GM10248 (cell line): ENCODE measurements at regions not wholly inside any gene's neighbourhood (a gene's known extent, or its start where the extent isn't known, plus 50 kb on each side); places are given as distances from the start of the nearest gene placed in this dataset.
"Not testable (repeated sequence)": the region's sequence is repeated elsewhere in the genome, so short reads cannot be mapped to it uniquely, and the experiment has no call there.

Source experiments
- CTCF ChIA-PET: fragments of 300-600 bp; sonication (Branson Sonifier 250); formaldehyde crosslinking; extraction: SDS; loops from one replicate; lab custom pipeline; 2021; ENCODE audit warnings: antibody characterized with exemption; lab: Yijun Ruan, JAX
- POLR2A ChIA-PET: fragments of 350-650 bp; sonication (Branson Sonifier 250); formaldehyde crosslinking; extraction: SDS; loops from one replicate; lab custom pipeline; 2020; ENCODE audit warnings: antibody characterized with exemption; lab: Yijun Ruan, JAX
- DNase-seq: peaks from one replicate; pipeline ENCODE4 v3.0.0; 2012; ENCODE audit errors: extremely low spot score
- CTCF ChIP-seq: IDR thresholded peaks from 2 replicates; pipeline ENCODE4 v1.5.1; 2012; ENCODE audit warnings: mild to moderate bottlenecking, low read depth; ENCODE audit errors: extremely low read depth, missing control alignments, control extremely low read depth

GRCh38 chr10:89992575-89992974 is 291.2 kb downstream of the KIF20B start:
- no peak for TF ChIP-seq CTCF
- DNase-seq, result no peak
- ChIA-PET CTCF (no interaction called here), POLR2A (no interaction called here)

- CTCF ChIA-PET, result interaction anchor here (1.5 kb wide), 1 partner anchor 20 kb away, joined by 4 read pairs; no protein-coding TSS in a partner anchor
- DNase-seq, result no peak
- no peak for TF ChIP-seq CTCF
- POLR2A ChIA-PET, result no interaction called here
Observed at GRCh38 chr10:90007226-90007625, 305.8 kb downstream of the KIF20B start.

- CTCF ChIA-PET, POLR2A ChIA-PET, DNase-seq: not testable (repeated sequence)
Observed at GRCh38 chr10:90011281-90011680, 309.9 kb downstream of the KIF20B start.

GRCh38 chr10:90018819-90019218 is 317.4 kb downstream of the KIF20B start:
- no peak for DNase-seq
- TF ChIP-seq CTCF, result no peak
- ChIA-PET POLR2A (no interaction called here), CTCF (interaction anchor here (0.9 kb wide), 1 partner anchor 33 kb away, joined by 3 read pairs; no protein-coding TSS in a partner anchor)

GRCh38 chr10:90020506-90020905 is 319.1 kb downstream of the KIF20B start:
- TF ChIP-seq CTCF, result no peak
- POLR2A ChIA-PET, result no interaction called here
- CTCF ChIA-PET, result interaction anchor here (1.0 kb wide), 1 partner anchor 22 kb away, joined by 4 read pairs; no protein-coding TSS in a partner anchor
- DNase-seq, result no peak

- no peak for TF ChIP-seq CTCF
- CTCF ChIA-PET, result no interaction called here
- no peak for DNase-seq
- POLR2A ChIA-PET, result no interaction called here
Observed at GRCh38 chr10:90023950-90024349, 322.6 kb downstream of the KIF20B start.

- ChIA-PET POLR2A (no interaction called here), CTCF (interaction anchor here (1.5 kb wide), 1 partner anchor 15 kb away, joined by 3 read pairs; no protein-coding TSS in a partner anchor)
- no peak for TF ChIP-seq CTCF
- no peak for DNase-seq
Observed at GRCh38 chr10:90028312-90028711, 326.9 kb downstream of the KIF20B start.
